GM12878 (cell line): ENCODE measurements at regions not wholly inside any gene's neighbourhood (a gene's known extent, or its start where the extent isn't known, plus 50 kb on each side); places are given as distances from the start of the nearest gene placed in this dataset.

ENCODE experiments used
- ATAC-seq: fragments of 200-7000 bp; cut with Tn5 transposase; 3 replicates; pipeline ENCODE4 v1.9.1; 2020; ENCODE audit warnings: mild to moderate bottlenecking, moderate library complexity
- BruUV-seq: library from RNA; stranded (reverse); fragments of 400-500 nt; replicated peaks from 2 replicates; lab custom pipeline; 2021; lab: Mats Ljungman, UMichigan
- CTCF ChIA-PET: fragments of 300-600 bp; sonication (Branson Sonifier 250); formaldehyde crosslinking; extraction: SDS; loops from one replicate; lab custom pipeline; 2021; ENCODE audit warnings: inconsistent platforms; lab: Yijun Ruan, JAX
- POLR2A ChIA-PET: fragments of 350-600 bp; formaldehyde crosslinking; extraction: SDS; loops from one replicate; lab custom pipeline; 2021; ENCODE audit warnings: inconsistent platforms; lab: Charles Lee
- RAD21 ChIA-PET: fragments of 300-600 bp; sonication (Branson Sonifier 250); formaldehyde crosslinking; loops from one replicate; lab custom pipeline; 2023; ENCODE audit warnings: antibody characterized with exemption; ENCODE audit not compliant: unreplicated experiment; lab: Charles Lee
- SMC1A ChIA-PET: fragments of 300-600 bp; sonication (Branson Sonifier 250); formaldehyde crosslinking; loops from one replicate; lab custom pipeline; 2023; ENCODE audit not compliant: unreplicated experiment, uncharacterized antibody; lab: Charles Lee
- DNase-seq: peaks from one replicate; pipeline ENCODE4 v3.0.0-alpha.2; 2011; ENCODE audit warnings: low read depth, low spot score
- FAIRE-seq: peaks from 3 replicates; lab custom pipeline; 2011; peaks lifted over from hg19 to GRCh38; lab: Jason Lieb, UNC
- H2AFZ ChIP-seq: 2 replicates; pipeline ENCODE4 v1.6.0; 2011; ENCODE audit warnings: low read depth, low read length, control low read depth; ENCODE audit not compliant: control insufficient read depth
- H3K27ac ChIP-seq: 2 replicates; pipeline ENCODE4 v1.5.1; 2011; ENCODE audit warnings: control low read depth; ENCODE audit not compliant: control insufficient read depth, insufficient read depth
- H3K27me3 ChIP-seq, 2 experiments: replicated peaks in 1 of 2; 2 replicates each; pipeline versions ENCODE4 v1.6.0 to v1.6.1; 2011; ENCODE audit warnings: low read length in 1 of 2; ENCODE audit not compliant: control insufficient read depth in 2 of 2, insufficient read depth in 2 of 2
- H3K36me3 ChIP-seq, 2 experiments: 2 replicates each; pipeline ENCODE4 v1.5.1; 2011; ENCODE audit warnings: low read length in 1 of 2; ENCODE audit not compliant: control insufficient read depth in 2 of 2, insufficient read depth in 2 of 2
- H3K4me1 ChIP-seq: 2 replicates; pipeline ENCODE4 v1.6.1; 2011; ENCODE audit warnings: mild to moderate bottlenecking, low read length, moderate library complexity, mixed read lengths; ENCODE audit not compliant: control insufficient read depth, insufficient read depth
- H3K4me2 ChIP-seq: 2 replicates; pipeline ENCODE4 v1.6.0; 2011; ENCODE audit warnings: control low read depth; ENCODE audit not compliant: control insufficient read depth, insufficient read depth
- H3K4me3 ChIP-seq: fragments of 200-600 bp; sonication (generic); 2 replicates; pipeline ENCODE4 v1.5.1; 2016
- H3K79me2 ChIP-seq: 2 replicates; pipeline ENCODE4 v1.6.0; 2011; ENCODE audit warnings: low read length; ENCODE audit not compliant: control insufficient read depth, insufficient read depth
- H3K9ac ChIP-seq: 2 replicates; pipeline ENCODE4 v1.8.0; 2011; ENCODE audit warnings: low read length, control low read depth, mixed read lengths; ENCODE audit not compliant: control insufficient read depth, insufficient read depth
- H3K9me3 ChIP-seq: replicated peaks from 3 replicates; pipeline ENCODE4 v1.5.1; 2011; ENCODE audit warnings: mild to moderate bottlenecking, low read length; ENCODE audit not compliant: control insufficient read depth, insufficient read depth
- H4K20me1 ChIP-seq: 2 replicates; pipeline ENCODE4 v1.6.0; 2011; ENCODE audit not compliant: control insufficient read depth, insufficient read depth
- BCL11A ChIP-seq: IDR thresholded peaks from 2 replicates; pipeline ENCODE4 v1.6.1; 2011; ENCODE audit warnings: low read depth, low read length
- CTCF ChIP-seq, 3 experiments: IDR thresholded peaks in 2 of 3; conservative IDR thresholded peaks in 1 of 3; 2 replicates each; pipeline ENCODE4 v1.5.1; 2011; ENCODE audit warnings: low read depth in 3 of 3, low read length in 3 of 3, mild to moderate bottlenecking in 3 of 3, control low read depth in 2 of 3, moderate library complexity in 2 of 3, inconsistent platforms in 1 of 3, mixed read lengths in 1 of 3; ENCODE audit not compliant: control insufficient read depth in 2 of 3, insufficient read depth in 1 of 3; ENCODE audit errors: extremely low read depth in 1 of 3
- CUX1 ChIP-seq: IDR thresholded peaks from 2 replicates; pipeline ENCODE4 v1.6.1; 2012; ENCODE audit warnings: improper control_type of control experiment, low read depth, low read length; ENCODE audit not compliant: insufficient replicate concordance
- MYC ChIP-seq: IDR thresholded peaks from 2 replicates; pipeline ENCODE4 v1.6.1; 2011; ENCODE audit warnings: mild to moderate bottlenecking, low read length, moderate library complexity, inconsistent platforms; ENCODE audit not compliant: insufficient read depth, insufficient replicate concordance, insufficient read length, severe bottlenecking
- NRF1 ChIP-seq: conservative IDR thresholded peaks from 2 replicates; pipeline ENCODE4 v1.6.1; 2011; ENCODE audit warnings: mild to moderate bottlenecking, low read depth, low read length, improper control_type of control experiment
- ZBTB33 ChIP-seq: fragments of 450-650 bp; IDR thresholded peaks from 2 replicates; pipeline ENCODE4 v1.6.1; 2017; ENCODE audit warnings: mild to moderate bottlenecking
- WGBS: methylation state at CpG from one replicate; pipeline ENCODE4 v1.1.6; 2016; ENCODE audit warnings: low lambda C conversion rate; ENCODE audit not compliant: insufficient replicate concordance, insufficient coverage; ENCODE audit errors: missing lambda C conversion rate; 5-methylcytosine and 5-hydroxymethylcytosine counted together
- in situ Hi-C: fragments of 300-500 bp; cut with MboI; formaldehyde crosslinking; loops from 9 replicates; pipeline ENCODE4 v1.14.3; 2018; ENCODE audit warnings: mixed read lengths
- intact Hi-C: fragments of 100-400 bp; cut with micrococcal nuclease; formaldehyde crosslinking; loops from one replicate; pipeline ENCODE4 v1.14.2; 2022; ENCODE audit not compliant: unreplicated experiment
- TF ChIP-seq, protein P1 (sequence below): fragments of 450-650 bp; IDR thresholded peaks from 2 replicates; pipeline ENCODE4 v1.6.1; 2016; ENCODE audit warnings: mild to moderate bottlenecking, moderate library complexity, borderline replicate concordance
- TF ChIP-seq, protein P2 (sequence below): fragments of 450-650 bp; IDR thresholded peaks from 2 replicates; pipeline ENCODE4 v1.6.1; 2017; ENCODE audit warnings: low read depth, mild to moderate bottlenecking, moderate library complexity

DNA sequence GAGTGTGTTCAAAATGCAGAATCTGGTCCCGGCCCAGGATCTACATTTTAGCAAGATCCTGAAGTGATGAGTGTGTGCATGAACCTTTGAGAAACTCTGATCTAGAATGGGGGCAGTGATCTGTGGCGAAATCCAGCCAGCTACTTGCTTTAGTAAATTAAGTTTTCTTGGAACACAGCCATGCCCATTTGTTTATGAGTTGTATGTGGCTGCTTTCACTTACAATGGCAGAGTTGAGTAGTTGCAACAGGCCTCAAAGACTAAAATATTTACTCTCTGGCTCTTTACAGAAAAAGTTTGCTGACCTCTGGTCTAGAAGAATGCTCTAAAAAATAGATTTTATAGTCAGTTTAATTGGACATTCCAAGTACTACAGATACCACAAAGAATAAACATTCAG is 588.3 kb downstream of the BNC2 start:
- ChIA-PET POLR2A (no interaction called here), RAD21 (no interaction called here), CTCF (no interaction called here), SMC1A (interaction anchor here (1.3 kb wide), 1 partner anchor 15 kb away, joined by 3 read pairs; no protein-coding TSS in a partner anchor)
- Histone ChIP-seq H2AFZ (no peak overlapping the region), H3K9me3 (peaks cover 1% of the 10 kb centered on the region; the same call in 1 of the 3 replicates), H4K20me1 (no peaks in the 10 kb centered on the region), H3K4me1 (no peaks in the 10 kb centered on the region), H3K27ac (no peak overlapping the region), H3K9ac (no peak overlapping the region), H3K4me3 (no peak overlapping the region), H3K27me3 (no peaks in the 10 kb centered on the region), H3K36me3 (no peaks in the 10 kb centered on the region), H3K79me2 (no peaks in the 10 kb centered on the region), H3K4me2 (no peak overlapping the region)
- BruUV-seq: no TSS peak
- 7% methylated on average over 2 of the region's 2 CpGs for WGBS
- no peak for DNase-seq
- no peak for ATAC-seq
- intact Hi-C loops: no loop called here
- in situ Hi-C loops: no loop called here
- FAIRE-seq: no peak
- no peak for TF ChIP-seq BCL11A
- TF ChIP-seq NRF1: no peak
- no peak for TF ChIP-seq ZBTB33
- TF ChIP-seq CTCF (IDR thresholded peaks at IDR 0.05 in 2 of 3, conservative IDR thresholded peaks at IDR 0.05 in 1 of 3; ENCODE audit: control insufficient read depth in 2 of 3, extremely low read depth in 1 of 3, insufficient read depth in 1 of 3, low read depth in 3 of 3, low read length in 3 of 3): no peak
- TF ChIP-seq, protein P1, sequence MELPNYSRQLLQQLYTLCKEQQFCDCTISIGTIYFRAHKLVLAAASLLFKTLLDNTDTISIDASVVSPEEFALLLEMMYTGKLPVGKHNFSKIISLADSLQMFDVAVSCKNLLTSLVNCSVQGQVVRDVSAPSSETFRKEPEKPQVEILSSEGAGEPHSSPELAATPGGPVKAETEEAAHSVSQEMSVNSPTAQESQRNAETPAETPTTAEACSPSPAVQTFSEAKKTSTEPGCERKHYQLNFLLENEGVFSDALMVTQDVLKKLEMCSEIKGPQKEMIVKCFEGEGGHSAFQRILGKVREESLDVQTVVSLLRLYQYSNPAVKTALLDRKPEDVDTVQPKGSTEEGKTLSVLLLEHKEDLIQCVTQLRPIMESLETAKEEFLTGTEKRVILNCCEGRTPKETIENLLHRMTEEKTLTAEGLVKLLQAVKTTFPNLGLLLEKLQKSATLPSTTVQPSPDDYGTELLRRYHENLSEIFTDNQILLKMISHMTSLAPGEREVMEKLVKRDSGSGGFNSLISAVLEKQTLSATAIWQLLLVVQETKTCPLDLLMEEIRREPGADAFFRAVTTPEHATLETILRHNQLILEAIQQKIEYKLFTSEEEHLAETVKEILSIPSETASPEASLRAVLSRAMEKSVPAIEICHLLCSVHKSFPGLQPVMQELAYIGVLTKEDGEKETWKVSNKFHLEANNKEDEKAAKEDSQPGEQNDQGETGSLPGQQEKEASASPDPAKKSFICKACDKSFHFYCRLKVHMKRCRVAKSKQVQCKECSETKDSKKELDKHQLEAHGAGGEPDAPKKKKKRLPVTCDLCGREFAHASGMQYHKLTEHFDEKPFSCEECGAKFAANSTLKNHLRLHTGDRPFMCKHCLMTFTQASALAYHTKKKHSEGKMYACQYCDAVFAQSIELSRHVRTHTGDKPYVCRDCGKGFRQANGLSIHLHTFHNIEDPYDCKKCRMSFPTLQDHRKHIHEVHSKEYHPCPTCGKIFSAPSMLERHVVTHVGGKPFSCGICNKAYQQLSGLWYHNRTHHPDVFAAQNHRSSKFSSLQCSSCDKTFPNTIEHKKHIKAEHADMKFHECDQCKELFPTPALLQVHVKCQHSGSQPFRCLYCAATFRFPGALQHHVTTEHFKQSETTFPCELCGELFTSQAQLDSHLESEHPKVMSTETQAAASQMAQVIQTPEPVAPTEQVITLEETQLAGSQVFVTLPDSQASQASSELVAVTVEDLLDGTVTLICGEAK: no peak
- no peak for TF ChIP-seq MYC
- TF ChIP-seq CUX1: no peak
- TF ChIP-seq, protein P2, sequence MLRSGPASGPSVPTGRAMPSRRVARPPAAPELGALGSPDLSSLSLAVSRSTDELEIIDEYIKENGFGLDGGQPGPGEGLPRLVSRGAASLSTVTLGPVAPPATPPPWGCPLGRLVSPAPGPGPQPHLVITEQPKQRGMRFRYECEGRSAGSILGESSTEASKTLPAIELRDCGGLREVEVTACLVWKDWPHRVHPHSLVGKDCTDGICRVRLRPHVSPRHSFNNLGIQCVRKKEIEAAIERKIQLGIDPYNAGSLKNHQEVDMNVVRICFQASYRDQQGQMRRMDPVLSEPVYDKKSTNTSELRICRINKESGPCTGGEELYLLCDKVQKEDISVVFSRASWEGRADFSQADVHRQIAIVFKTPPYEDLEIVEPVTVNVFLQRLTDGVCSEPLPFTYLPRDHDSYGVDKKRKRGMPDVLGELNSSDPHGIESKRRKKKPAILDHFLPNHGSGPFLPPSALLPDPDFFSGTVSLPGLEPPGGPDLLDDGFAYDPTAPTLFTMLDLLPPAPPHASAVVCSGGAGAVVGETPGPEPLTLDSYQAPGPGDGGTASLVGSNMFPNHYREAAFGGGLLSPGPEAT: no peak
